ENCODE measurements at regions not wholly inside any gene's neighbourhood (a gene's known extent, or its start where the extent isn't known, plus 50 kb on each side); places are given as distances from the start of the nearest gene placed in this dataset.
"Not testable (repeated sequence)": the region's sequence is repeated elsewhere in the genome, so short reads cannot be mapped to it uniquely, and the experiment has no call there.

DNA sequence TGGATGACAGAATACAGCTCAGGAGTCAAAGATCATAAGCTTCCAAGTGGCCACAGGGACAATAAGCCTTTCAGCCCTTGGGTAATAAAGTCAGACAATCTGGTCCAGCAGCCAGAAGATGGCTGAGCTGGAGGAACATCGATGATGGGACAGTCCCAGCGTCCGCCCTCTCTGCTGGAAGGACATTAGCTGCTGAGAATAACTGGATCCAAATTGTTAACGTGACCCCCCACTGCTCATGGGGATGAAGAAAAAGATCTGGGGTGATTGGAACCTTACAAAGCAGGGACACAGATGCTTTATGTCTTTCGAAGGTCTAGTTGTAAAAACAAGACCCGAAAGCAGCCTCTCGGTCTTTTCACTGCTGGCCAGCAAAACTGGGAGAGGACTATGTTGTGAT is 71.0 kb downstream of the IGLL5 start:
- Histone ChIP-seq H3K36me3 (ENCODE audit: control insufficient read depth, insufficient read depth, low read length) (no peaks in the 10 kb centered on the region), H3K4me1 (ENCODE audit: control insufficient read depth, insufficient read depth, low read length) (peaks cover 5% of the 10 kb centered on the region; the same call in 1 of the 2 replicates), H3K9ac (ENCODE audit: low read depth, low read length) (no peak overlapping the region), H3K27me3 (ENCODE audit: control insufficient read depth, insufficient read depth, low read length) (peaks cover 33% of the 10 kb centered on the region), H3K4me3 (ENCODE audit: low read depth, low read length) (no peak overlapping the region), H3K27ac (ENCODE audit: low read depth, low read length) (no peak overlapping the region), H3K9me3 (ENCODE audit: control insufficient read depth, insufficient read depth, low read length) (no peaks in the 10 kb centered on the region; the same call in 1 of the 2 replicates)

DNA sequence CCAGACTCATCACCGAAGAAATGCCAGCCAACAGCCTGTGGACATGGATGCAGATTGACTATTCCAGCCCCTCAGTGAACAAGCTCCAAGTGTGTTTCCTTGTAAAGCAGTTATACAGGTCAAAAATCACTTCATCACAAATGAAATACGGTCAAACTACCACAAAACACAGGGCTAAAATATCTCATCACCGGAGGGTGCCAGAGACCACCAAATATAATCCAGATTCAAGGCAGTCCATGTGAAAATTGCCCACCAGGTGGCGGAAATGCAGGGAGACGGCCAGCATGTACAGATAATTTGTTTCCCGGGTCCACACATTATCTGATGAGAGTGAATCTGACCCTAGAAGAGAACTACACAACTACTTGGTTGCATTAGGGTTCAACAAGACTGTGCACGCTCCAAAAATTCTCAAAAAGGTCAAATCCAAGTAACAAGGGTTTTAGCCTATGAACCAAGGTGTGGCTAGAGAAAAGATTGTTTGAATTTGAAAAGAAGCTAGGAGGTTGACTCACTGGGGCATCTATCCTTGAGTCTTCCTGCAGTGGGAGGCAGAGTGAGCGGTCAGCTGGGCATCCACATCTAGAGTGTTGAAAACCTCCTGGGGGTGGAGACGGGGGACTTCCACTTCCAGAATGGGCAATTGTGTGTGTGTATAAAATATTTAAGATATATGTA is 71.7 kb downstream of the IGLL5 start:
- no peaks in the 10 kb centered on the region for H3K36me3 ChIP-seq (ENCODE audit: control insufficient read depth, insufficient read depth, low read length)
- H3K4me3 ChIP-seq (ENCODE audit: low read depth, low read length) = no peak overlapping the region
- no peak overlapping the region for H3K9ac ChIP-seq (ENCODE audit: low read depth, low read length)
- H3K9me3 ChIP-seq (ENCODE audit: control insufficient read depth, insufficient read depth, low read length) = no peaks in the 10 kb centered on the region; the same call in 1 of the 2 replicates
- H3K27ac ChIP-seq (ENCODE audit: low read depth, low read length) = no peak overlapping the region
- H3K4me1 ChIP-seq (ENCODE audit: control insufficient read depth, insufficient read depth, low read length) = peaks cover 5% of the 10 kb centered on the region; the same call in 1 of the 2 replicates
- H3K27me3 ChIP-seq (ENCODE audit: control insufficient read depth, insufficient read depth, low read length) = peaks cover 26% of the 10 kb centered on the region

DNA sequence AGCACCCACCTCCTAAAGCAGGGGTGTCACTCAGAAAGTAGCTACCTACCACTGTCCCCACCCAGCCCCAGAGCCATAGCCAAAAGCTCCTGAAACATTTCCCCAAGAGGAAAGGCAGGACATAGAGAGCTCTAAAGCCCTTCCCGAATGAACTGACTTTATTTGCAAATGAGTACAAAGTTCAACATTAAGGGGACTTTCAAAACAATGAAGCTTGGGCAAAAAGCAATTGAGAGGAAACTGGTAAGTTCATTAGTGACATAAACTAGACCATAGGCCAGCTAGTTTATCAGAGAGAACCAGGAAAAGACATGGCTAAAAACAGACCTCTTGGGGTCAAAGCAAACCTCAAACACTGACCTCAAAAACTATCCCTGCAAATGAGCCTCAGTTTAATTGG is 72.7 kb downstream of the IGLL5 start:
- no peak overlapping the region for H3K4me3 ChIP-seq (ENCODE audit: low read depth, low read length)
- H3K4me1 ChIP-seq (ENCODE audit: control insufficient read depth, insufficient read depth, low read length) = peaks cover 5% of the 10 kb centered on the region; the same call in 1 of the 2 replicates
- no peaks in the 10 kb centered on the region; the same call in 1 of the 2 replicates for H3K9me3 ChIP-seq (ENCODE audit: control insufficient read depth, insufficient read depth, low read length)
- H3K27ac ChIP-seq (ENCODE audit: low read depth, low read length) = no peak overlapping the region
- no peak overlapping the region for H3K9ac ChIP-seq (ENCODE audit: low read depth, low read length)
- peaks cover 23% of the 10 kb centered on the region for H3K27me3 ChIP-seq (ENCODE audit: control insufficient read depth, insufficient read depth, low read length)
- no peaks in the 10 kb centered on the region for H3K36me3 ChIP-seq (ENCODE audit: control insufficient read depth, insufficient read depth, low read length)

DNA sequence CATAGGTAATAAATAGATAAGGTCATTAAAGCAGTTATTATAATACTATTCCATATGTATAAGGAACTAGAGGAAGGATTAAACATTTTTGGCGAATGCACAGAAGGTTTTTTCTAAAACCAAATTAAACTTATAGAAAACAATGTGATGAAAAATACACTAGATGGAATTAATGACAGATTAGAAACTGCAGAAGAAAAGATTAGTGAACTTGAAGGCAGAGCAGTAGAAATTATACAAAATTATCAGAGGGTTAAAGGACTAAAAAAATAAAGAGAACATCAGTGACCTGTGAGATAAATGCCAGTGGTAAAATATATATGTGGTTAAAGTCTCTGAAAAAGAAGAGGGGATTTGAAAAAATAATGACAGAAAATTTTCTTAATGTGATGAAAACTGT is 74.0 kb downstream of the IGLL5 start:
- no peak overlapping the region for H3K9ac ChIP-seq (ENCODE audit: low read depth, low read length)
- peaks cover 19% of the 10 kb centered on the region; the same call in 1 of the 2 replicates for H3K27me3 ChIP-seq (ENCODE audit: control insufficient read depth, insufficient read depth, low read length)
- no peaks in the 10 kb centered on the region for H3K36me3 ChIP-seq (ENCODE audit: control insufficient read depth, insufficient read depth, low read length)
- H3K4me3 ChIP-seq (ENCODE audit: low read depth, low read length) = no peak overlapping the region
- H3K4me1 ChIP-seq (ENCODE audit: control insufficient read depth, insufficient read depth, low read length) = peaks cover 5% of the 10 kb centered on the region; the same call in 1 of the 2 replicates
- no peaks in the 10 kb centered on the region; the same call in 1 of the 2 replicates for H3K9me3 ChIP-seq (ENCODE audit: control insufficient read depth, insufficient read depth, low read length)
- H3K27ac ChIP-seq (ENCODE audit: low read depth, low read length) = no peak overlapping the region

DNA sequence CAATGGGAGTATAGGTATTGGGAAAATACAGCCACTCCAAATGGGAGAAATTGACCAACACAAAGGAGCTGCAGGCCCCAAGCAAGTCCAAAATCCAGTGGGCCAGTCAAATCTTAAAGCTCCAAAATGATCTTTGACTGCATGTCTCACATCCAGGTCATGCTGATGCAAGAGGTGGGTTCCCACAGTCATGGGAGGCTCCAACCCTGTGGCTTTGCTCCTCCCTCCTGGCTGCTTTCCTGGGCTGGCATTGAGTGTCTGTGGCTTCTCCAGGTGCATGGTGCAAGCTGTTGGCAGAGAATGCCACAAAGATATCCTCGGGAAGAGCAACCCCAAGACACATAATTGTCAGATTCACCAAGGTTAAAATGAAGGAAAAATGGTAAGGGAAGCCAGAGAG is 80.8 kb downstream of the IGLL5 start:
- H3K4me1 ChIP-seq (ENCODE audit: control insufficient read depth, insufficient read depth, low read length) = no peaks in the 10 kb centered on the region
- no peak overlapping the region for H3K27ac ChIP-seq (ENCODE audit: low read depth, low read length)
- H3K36me3 ChIP-seq (ENCODE audit: control insufficient read depth, insufficient read depth, low read length) = no peaks in the 10 kb centered on the region

DNA sequence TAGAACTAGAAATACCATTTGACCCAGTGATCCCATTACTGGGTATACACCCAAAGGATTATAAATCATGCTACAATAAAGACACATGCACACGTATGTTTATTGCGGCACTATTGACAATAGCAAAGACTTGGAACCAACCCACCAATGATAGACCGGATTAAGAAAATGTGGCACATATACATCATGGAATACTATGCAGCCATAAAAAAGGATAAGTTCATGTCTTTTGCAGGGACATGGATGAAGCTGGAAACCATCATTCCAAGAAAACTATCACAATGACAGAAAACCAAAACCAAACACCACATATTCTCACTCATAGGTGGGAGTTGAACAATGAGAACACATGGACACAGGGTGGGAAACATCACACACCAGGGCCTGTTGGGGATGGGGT is 85.0 kb downstream of the IGLL5 start:
- not testable (repeated sequence) for H3K9me3 ChIP-seq (ENCODE audit: control insufficient read depth, insufficient read depth, low read length); H3K4me1 ChIP-seq (ENCODE audit: control insufficient read depth, insufficient read depth, low read length); H3K9ac ChIP-seq (ENCODE audit: low read depth, low read length); H3K4me3 ChIP-seq (ENCODE audit: low read depth, low read length); H3K27me3 ChIP-seq (ENCODE audit: control insufficient read depth, insufficient read depth, low read length); H3K27ac ChIP-seq (ENCODE audit: low read depth, low read length); H3K36me3 ChIP-seq (ENCODE audit: control insufficient read depth, insufficient read depth, low read length)

More for the DNA sequence above, 80.8 kb downstream of the IGLL5 start:
- Histone ChIP-seq H3K4me3 (ENCODE audit: low read depth, low read length) (no peak overlapping the region), H3K27me3 (ENCODE audit: control insufficient read depth, insufficient read depth, low read length) (peaks cover 3% of the 10 kb centered on the region; the same call in 1 of the 2 replicates), H3K9ac (ENCODE audit: low read depth, low read length) (no peak overlapping the region), H3K9me3 (ENCODE audit: control insufficient read depth, insufficient read depth, low read length) (no peaks in the 10 kb centered on the region)

DNA sequence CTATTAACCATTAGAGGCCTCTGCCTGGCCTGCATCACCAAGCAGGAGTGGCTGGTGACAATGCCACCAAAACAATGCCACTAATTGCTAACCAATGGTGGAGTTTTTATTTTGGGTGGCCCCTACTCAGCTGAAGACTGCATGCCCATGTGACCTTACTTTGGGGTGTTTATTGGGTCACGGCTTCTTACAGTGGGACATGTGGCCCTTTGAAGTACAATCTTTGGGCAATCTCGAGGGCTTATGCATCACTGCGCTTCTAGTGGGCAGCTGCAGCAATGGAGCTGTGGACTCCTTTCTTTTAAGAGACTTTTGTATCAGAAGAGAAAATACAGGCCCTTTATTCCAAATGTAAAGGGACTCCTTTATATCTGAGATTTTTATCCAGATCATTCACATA is 85.7 kb downstream of the IGLL5 start:
- Histone ChIP-seq H3K36me3 (ENCODE audit: control insufficient read depth, insufficient read depth, low read length) (no peaks in the 10 kb centered on the region), H3K4me1 (ENCODE audit: control insufficient read depth, insufficient read depth, low read length) (no peaks in the 10 kb centered on the region), H3K4me3 (ENCODE audit: low read depth, low read length) (no peak overlapping the region), H3K27me3 (ENCODE audit: control insufficient read depth, insufficient read depth, low read length) (peaks cover 6% of the 10 kb centered on the region; the same call in 1 of the 2 replicates), H3K9me3 (ENCODE audit: control insufficient read depth, insufficient read depth, low read length) (peaks cover 2% of the 10 kb centered on the region; the same call in 1 of the 2 replicates), H3K27ac (ENCODE audit: low read depth, low read length) (no peak overlapping the region), H3K9ac (ENCODE audit: low read depth, low read length) (no peak overlapping the region)

DNA sequence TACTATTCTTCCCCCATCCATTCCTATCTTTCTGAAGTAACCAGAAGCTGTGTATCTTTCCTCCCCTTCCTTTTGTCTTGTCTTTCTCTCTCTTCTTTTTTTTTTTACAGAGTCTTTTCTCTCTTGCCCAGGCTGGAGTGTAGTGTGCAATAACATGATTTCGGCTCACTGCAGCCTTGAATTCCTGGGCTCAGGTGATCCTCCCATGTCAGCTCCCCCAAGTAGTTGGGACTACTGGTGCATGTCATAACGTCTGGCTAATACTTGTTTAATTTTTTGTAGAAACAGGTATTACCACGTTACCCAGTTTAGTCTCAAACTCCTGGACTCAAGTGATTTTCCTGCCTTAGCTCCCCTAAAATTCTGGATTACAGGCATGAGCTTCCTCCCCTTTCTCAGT is 86.5 kb downstream of the IGLL5 start:
- Histone ChIP-seq H3K9ac (ENCODE audit: low read depth, low read length) (no peak overlapping the region), H3K27me3 (ENCODE audit: control insufficient read depth, insufficient read depth, low read length) (peaks cover 6% of the 10 kb centered on the region; the same call in 1 of the 2 replicates), H3K9me3 (ENCODE audit: control insufficient read depth, insufficient read depth, low read length) (peaks cover 7% of the 10 kb centered on the region), H3K36me3 (ENCODE audit: control insufficient read depth, insufficient read depth, low read length) (no peaks in the 10 kb centered on the region), H3K27ac (ENCODE audit: low read depth, low read length) (no peak overlapping the region), H3K4me1 (ENCODE audit: control insufficient read depth, insufficient read depth, low read length) (no peaks in the 10 kb centered on the region), H3K4me3 (ENCODE audit: low read depth, low read length) (no peak overlapping the region)

DNA sequence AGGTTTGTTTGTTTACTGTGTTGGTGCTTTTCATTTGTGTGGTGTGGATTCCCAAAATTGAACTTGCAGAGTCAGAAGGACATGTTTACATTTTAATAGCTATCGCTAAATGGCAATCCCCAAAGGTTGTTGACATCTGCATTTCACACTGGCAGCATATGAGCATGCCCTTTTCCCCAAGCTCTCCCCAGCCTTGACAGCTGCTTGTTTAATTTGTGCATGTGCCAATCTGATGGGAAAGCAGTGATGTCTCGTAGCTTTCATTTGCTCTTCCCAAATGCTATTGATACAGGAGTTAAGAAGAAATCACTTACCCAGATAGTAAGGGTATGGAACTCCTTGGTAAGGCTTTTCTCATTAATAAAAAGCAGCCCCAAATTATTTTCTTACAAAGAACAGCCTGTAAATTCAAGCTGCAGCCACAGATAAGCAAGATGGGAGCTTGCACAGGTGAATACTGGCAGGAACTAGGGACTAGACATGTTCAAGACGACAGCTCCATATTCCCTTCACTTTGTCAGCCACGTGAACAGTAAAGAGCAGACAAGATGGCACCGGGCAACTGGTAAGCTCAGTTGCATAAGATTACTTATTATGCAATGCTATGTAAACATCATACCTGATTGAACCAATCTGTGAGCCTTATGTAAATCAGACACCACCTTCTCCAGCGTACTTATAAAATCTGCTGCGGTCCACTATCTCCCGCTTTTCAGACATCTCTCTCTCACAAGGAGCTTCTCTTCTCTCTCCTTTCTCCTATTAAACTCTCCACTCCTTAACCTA is 87.4 kb downstream of the IGLL5 start:
- H3K27me3 ChIP-seq (ENCODE audit: control insufficient read depth, insufficient read depth, low read length) = peaks cover 6% of the 10 kb centered on the region; the same call in 1 of the 2 replicates
- H3K27ac ChIP-seq (ENCODE audit: low read depth, low read length) = no peak overlapping the region
- peaks cover 16% of the 10 kb centered on the region for H3K9me3 ChIP-seq (ENCODE audit: control insufficient read depth, insufficient read depth, low read length)
- H3K4me1 ChIP-seq (ENCODE audit: control insufficient read depth, insufficient read depth, low read length) = no peaks in the 10 kb centered on the region
- no peak overlapping the region for H3K9ac ChIP-seq (ENCODE audit: low read depth, low read length)
- no peaks in the 10 kb centered on the region for H3K36me3 ChIP-seq (ENCODE audit: control insufficient read depth, insufficient read depth, low read length)
- no peak overlapping the region for H3K4me3 ChIP-seq (ENCODE audit: low read depth, low read length)

DNA sequence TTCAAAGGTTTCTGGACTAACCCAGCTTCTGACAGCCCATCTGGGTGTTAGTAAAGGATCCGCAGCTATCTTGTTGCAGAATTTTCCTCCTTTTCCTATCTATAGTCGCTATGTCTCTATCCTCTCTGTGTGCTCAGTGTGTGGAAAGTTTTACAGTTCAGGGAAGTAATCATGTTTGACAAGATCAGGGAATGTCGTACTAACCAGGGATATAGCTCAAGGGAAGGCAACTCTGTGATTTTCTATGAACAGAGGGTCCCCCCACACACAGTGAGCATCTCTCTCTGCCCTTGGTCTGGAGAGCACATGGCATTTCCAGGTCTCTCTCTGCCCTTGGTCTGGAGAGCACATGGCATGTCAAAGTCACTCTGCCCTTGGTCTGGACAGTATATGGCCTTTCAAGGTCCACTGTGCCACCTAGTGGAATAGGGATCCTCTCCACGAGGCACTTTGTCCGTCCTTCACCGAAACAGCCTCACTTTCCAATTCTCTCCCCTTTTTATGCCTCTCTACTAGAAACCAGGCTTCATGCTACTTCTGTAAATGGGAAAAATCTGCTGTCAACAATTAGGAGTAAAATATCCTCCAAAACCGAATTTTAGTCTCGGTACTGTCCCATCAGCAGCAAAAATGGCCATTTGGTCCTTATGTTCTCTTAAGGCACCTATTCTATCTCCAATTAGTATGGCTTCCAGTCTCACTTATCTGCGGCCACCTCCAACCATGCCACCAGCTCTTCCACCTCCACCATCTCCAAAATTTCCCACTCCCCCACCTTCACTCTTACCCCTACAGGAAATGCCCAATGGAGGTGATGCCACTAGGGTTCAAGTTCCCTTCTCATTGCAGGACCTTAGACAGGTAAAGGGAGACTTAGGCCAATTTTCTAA is 88.7 kb downstream of the IGLL5 start:
- Histone ChIP-seq H3K27me3 (ENCODE audit: control insufficient read depth, insufficient read depth, low read length) (peaks cover 6% of the 10 kb centered on the region; the same call in 1 of the 2 replicates), H3K27ac (ENCODE audit: low read depth, low read length) (no peak overlapping the region), H3K9ac (ENCODE audit: low read depth, low read length) (no peak overlapping the region), H3K9me3 (ENCODE audit: control insufficient read depth, insufficient read depth, low read length) (peaks cover 25% of the 10 kb centered on the region), H3K4me1 (ENCODE audit: control insufficient read depth, insufficient read depth, low read length) (no peaks in the 10 kb centered on the region), H3K36me3 (ENCODE audit: control insufficient read depth, insufficient read depth, low read length) (no peaks in the 10 kb centered on the region), H3K4me3 (ENCODE audit: low read depth, low read length) (no peak overlapping the region)
